Activated CD4-positive, CD25-positive, alpha-beta regulatory T cell treated with anti-CD3 and anti-CD28 coated beads, Interleukin-2, amount 50 U/mL, for 24 hours (primary cell): ENCODE measurements at regions not wholly inside any gene's neighbourhood (a gene's known extent, or its start where the extent isn't known, plus 50 kb on each side); places are given as distances from the start of the nearest gene placed in this dataset.
"Not testable (repeated sequence)": the region's sequence is repeated elsewhere in the genome, so short reads cannot be mapped to it uniquely, and the experiment has no call there.

Source experiments
- ATAC-seq, 2 donors: fragments of 150-1000 bp; cut with Tn5 transposase; one replicate each; pipeline ENCODE4 v1.10.0; 2021; ENCODE audit warnings: mild to moderate bottlenecking in 1 of 2, moderate library complexity in 1 of 2

DNA sequence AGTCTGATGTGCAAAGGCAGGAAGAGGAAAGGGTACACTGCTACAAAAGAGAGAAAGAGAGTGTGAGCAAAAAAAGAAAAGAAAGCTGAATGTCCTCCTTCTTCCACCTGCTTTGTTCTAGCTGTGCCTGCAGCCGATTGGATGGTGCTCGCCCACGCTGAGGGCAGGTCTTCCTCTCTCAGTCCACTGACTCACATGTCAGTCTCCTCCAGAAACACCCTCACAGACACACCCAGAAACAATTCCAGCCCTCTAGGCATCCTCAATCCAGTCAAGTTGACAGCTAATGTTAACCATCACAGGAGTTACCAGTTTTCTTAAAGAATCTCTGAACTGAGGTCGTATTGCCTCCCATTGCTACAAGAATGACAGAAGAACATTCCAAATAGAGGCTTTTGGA, 411.9 kb upstream of the SASH1 start:
- no peak for ATAC-seq

DNA sequence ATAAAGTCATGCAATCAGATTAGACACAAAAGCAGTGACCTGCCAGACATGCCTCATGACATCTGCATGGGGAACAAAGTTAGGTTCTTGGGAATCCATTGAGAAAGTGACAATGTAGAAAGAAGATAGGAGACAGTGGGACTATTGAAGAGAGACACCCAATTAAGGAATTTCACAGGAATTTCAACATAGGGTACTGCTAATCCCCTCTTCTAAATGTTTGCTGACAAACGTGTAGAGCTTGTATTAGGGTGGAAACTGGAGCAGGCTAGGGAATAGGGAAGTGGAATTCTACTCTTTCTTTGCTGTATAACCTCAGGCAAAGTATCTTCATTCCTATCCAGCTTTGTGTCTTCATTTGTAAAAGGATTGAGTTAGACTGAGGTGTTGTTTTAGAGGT, 409.4 kb upstream of the SASH1 start:
- no peak for ATAC-seq

DNA sequence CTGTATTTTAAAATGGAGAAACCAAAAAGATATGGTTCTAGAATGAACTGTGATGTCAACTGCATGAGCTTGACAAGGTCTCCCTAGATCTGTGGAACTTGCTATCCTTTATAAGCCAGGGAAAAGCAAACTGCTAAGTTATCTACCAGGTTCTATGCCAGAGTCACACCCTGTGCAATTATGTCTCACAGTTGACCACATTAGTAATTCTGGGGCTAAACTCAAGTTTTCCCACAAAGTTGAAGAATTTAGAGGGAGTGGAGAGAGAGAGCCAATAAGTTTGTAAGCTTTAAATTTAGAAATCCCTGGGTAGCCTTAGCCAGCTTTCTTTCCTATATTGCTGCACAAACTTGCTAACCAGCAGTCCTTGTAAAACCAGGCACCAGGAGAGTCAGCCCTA, 407.0 kb upstream of the SASH1 start:
- ATAC-seq = no peak

DNA sequence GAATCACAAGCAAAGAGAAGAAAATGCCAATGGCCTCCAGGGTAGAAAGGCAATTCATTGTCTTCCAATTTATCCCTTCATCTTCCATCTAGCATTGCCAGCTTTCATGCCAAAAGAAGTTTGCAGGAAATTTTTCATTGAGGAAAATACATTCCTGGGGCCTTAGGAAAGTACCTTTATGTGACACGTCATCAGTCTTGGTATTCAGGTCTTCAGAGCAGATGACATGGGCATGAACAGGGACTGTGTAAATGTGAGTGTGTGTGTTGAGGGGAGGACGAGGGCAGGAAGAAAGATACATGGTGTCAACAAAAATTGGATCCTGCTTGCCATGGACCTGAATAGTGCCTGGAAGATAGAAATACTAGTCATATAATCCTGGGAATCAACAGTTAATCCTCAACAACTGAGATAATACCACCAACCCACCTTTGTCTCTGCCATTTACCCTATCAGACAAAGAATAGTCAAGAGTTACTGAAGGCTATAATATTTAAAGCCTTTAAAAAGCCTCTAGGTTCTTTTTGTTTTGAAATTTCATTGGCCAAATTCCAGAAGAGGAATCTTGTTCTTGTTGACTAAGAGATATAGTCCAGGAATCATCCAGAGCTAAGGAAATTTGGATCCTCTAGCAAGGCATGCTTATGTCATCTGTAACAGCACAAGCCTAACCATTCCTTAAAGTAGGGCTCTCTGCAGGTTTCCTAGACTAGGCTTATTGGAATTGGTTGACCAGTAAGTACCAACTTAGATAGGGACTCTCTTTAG, 405.8 kb upstream of the SASH1 start:
- no peak for ATAC-seq

DNA sequence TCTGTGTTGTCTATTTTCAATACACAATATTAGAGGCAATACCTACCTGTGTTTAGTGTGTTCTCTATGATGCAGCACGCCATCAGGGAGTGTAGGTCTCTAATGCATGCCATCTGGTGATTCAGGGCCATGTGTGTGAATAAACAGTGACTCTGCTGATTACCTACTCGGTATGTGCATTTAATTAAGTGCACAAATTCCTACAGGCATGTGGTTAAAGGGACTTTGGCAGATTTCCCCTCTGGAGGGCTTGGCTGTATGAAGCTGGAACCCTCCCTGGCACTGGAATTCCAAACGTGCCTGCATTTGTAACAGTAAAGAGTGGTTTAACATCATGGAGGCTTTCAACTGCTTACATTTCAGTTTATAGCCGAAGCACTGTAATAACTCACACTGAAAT, 401.5 kb upstream of the SASH1 start:
- ATAC-seq = no peak

DNA sequence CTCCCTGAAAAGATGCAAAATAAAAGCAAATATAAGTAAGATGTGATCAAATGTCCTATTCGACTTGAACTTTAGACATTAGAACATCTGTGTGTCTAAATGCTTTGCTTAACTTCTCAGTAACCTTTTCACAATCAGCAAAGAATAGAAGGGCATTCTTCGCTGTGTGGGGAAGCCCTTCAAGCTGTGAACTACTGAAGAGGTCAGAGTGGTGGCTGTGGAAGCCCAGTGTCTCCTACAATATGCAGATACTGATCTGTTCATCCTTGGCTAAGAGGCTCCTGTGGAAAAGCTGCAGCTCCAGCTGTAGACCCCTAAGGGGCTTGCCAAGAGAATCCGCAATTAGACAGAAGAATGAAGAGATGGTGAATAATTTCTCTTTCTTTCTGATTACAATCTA, 400.3 kb upstream of the SASH1 start:
- no peak for ATAC-seq

DNA sequence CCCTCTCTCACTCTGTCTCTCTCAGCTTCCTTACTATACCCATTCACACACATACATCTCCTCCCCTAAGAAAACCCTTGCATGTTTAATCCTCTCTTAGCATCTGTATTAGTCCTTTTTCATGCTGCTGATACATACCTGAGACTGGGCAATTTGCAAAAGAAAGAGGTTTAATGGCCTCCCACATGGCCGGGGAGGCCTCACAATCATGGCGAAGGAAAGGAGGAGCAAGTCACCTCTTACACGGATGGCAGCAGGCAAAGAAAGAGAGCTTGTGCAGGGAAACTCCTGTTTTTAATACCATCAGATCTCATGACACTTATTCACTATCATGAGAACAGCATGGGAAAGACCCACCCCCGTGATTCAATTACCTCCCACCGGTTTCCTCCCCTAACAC, 398.5 kb upstream of the SASH1 start:
- no peak for ATAC-seq

DNA sequence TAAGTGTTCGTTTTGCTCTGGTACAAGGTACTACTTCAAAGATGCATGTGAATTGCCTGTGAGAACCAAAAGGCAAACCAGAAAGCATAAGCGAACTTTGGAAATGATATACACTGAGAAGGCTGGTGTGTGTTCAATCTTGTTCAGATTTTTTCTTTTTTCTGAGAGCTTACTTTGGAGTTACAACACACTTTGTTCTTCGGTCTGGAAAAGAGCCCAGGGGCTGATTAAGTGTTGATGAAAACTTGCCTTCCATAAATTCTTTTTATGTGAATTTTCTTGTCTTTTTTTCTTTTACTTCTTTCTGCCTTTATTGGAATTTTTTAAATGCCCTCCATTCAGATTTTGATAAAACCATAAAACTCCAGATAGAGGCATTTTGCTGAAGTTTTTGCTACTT, 395.1 kb upstream of the SASH1 start:
- no peak for ATAC-seq

DNA sequence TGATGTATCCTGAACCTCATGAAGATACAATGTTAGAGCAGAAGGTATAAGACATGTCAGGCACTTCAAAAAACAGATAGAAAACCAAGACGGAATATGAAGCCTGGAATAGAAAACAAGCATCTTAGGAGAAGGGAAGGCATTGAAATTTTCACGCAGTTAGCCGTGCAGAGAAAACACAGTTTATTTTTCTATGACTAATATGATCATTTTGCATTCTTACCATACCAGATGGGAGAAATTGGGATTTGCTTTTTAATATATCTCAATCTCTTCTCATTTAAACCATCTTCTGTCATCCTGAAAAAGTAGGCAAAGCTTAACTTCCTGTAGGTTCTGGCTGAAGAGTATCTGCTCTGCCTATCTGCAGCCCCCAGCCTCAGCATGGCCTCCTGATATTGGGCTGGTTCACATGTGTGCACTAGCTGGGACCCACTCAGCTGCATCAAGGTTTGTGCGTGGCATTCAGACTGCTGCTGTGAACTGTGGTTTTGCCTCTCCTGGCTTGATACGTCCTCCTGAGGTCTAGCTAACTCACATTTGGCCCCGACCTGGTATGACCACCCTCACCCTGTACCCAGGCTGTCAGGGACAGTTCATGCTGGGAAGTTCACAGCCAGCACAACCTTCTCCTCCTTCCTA, 392.5 kb upstream of the SASH1 start:
- ATAC-seq = no peak

DNA sequence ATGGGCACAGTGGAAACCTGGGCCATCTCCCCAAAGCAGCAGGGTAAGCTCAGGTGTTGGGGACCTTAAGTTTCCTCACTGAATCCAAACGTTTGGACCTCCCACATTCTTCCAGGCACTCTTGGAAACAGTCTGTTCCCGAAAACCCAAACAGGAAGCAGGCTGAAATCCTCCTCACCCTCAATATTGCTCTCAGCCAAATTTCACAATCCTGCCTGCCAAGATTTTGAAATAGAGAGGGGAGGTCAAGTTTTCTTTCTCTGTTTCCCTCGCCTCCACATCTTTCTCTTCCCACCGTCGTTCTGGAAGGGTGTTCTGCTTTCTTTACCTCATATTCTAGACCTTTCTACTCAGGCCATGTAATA, 392.0 kb upstream of the SASH1 start:
- ATAC-seq = no peak

DNA sequence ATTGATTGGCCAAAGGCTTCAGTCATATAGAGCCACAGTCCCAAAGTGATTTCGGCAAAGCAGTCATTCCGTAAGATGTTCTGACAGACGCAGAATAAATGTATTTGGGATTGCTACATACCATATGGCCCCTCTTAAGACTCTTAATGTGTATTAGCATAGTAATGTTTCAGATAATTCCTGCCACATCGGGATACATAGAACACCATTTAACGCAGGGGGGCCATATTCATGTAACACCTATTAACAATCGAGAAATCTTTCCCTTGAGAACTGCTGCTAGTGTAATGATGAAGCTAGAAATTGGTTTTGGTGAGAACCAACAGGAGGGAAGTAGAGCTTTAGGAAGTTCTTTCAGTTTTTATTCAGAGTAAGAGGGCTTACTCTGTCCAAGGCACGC, 390.9 kb upstream of the SASH1 start:
- ATAC-seq = no peak

DNA sequence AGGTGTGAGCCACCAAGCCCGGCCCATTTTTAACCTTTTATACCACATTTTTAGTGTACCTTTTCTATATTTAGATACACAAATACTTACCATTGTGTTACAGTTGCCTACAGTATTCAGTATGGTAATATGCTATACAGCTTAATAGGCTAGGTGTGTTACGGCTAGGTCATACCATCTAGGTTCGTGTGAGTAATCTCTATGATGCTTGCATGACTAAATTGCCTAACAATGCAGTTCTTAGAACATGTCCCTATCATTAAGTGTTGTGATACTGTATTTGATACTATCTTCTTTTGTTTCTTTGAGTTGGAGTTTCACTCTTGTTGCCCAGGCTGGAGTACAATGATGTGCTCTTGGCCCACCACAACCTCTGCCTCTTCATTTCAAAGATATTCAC, 387.7 kb upstream of the SASH1 start:
- ATAC-seq = no peak

DNA sequence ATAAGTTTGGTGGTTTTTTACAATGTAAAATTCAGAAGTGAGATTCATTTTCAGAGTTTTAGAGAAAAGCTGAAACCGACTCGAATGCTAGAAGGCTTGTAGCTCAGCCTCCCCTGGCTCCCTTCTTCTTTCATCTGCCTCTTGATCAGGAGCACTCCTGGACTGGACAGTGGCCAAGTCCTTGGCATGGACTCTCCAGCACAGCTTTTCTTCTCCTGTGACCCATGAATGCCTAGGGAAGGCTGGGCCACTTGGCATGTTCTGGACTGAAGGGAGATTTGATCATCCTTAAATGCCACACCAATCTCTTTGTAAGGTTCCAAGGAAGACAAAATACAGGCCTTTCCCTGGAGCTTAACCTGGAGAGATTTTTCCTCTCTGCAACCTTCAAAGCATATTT, 384.0 kb upstream of the SASH1 start:
- no peak for ATAC-seq

DNA sequence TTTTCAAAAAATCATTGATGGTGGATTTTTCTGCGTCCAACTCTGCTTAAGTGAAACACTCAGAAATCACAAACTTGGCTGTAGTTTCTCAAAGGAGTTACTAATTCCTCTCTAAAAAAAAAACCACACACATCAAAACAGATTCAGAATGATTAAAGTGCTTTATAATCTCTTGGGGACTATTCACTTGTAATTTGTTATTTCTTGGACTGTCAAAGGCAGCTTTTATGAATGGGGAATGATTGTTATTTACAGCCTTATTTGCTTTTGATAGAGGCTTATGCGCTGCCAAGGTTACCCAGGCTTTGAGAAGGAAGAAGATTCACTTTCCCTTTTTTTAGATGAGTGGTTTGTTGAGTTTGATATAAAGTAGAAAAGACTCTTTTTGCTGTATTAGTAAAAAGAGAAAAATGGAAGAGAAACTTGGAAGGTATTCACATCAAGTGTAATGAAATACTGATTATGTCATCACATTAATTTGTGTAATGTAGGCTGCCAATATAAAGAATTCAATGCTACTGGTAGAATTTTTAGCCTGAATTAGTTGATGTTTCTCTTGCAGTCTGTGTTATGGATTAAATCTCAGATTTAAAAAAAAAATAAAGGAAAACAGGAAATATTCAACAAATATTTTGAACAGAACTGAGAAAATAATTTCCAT, 381.0 kb upstream of the SASH1 start:
- ATAC-seq = no peak

DNA sequence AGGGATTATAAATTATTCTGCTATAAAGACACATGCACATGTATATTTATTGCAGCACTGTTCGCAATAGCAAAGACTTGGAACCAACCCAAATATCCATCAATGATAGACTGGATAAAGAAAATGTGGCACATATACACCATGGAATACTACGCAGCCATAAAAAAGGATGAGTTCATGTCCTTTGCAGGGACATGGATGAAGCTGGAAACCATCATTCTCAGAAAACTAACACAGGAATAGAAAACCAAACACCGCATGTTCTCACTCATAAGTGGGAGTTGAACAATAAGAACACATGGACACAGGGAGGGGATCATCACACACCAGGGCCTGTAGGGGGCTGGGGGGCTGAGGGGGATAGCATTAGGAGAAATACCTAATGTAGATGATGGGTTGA, 377.2 kb upstream of the SASH1 start:
- ATAC-seq = not testable (repeated sequence)

DNA sequence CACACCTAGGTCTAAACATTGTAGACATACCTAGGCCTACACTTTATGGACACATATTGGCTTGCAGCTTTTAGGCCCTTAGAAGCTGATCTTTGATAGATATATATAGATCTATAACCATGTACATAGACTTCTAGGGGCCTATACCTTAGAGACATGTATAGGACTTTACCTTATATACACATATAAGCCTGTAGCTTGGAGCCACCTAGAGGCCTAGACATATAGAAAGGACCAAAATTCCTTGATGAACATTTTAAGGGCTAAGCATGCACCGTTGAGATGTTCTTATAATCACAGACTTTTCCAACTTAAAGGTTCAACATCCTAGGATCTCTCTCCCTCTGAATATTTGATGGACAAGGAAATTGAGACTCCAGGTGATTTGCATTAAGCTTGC, 371.7 kb upstream of the SASH1 start:
- ATAC-seq = no peak

DNA sequence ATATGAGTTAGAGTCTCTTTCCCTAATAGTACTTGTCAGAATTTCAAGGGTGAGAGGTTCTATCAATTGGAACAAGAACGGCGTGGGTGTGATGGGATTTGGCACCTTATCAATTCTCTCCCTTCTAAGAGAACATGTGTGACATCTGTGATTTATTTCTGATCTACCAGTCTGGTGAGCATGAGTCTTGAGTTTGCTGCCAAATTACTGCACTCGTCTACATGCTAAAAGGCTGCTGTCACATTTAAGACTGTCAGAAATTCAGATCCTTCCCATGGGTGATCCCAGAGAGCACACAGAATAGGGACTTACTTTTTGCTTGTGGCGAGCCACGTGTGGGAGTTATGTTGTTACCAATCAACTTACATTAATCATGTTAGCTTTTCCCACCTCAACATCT, 370.2 kb upstream of the SASH1 start:
- ATAC-seq = no peak

DNA sequence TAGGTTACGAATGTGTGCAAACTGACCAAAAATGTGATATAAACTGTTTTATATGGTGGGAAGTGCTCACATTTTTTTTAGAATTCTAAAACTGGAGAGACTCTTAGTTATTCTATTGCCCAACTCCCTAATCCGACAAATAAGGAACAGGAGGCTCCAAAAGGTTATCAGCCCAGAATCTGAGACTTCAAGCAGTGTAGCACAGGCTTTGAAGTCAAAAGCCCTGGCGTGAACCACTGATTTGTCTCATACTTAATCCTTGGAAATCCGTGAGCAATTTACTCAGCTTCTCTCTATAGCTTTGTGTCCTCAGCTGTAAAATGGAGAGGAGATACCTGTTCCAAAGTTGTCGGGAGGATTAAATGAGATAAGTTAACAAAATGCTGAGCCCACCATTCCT, 368.8 kb upstream of the SASH1 start:
- ATAC-seq = no peak

DNA sequence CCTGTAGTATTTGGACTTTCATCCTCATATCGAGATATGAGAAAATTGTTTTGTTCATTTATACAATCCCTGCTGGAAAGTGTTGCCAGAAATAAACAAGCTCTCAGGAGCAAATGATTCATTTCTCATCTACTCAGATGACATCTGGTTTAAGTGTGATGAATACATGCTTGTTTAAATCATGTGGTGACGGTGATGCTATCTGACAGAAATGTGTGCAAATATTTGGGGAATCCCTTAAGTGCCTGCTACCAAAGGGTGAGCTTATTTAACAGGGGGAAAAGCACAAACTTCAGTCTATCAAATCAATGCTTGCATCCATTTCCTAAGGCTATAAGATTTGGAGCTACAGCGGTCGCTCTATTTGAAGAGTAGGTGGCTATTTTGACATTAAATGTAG, 368.3 kb upstream of the SASH1 start:
- ATAC-seq = no peak

DNA sequence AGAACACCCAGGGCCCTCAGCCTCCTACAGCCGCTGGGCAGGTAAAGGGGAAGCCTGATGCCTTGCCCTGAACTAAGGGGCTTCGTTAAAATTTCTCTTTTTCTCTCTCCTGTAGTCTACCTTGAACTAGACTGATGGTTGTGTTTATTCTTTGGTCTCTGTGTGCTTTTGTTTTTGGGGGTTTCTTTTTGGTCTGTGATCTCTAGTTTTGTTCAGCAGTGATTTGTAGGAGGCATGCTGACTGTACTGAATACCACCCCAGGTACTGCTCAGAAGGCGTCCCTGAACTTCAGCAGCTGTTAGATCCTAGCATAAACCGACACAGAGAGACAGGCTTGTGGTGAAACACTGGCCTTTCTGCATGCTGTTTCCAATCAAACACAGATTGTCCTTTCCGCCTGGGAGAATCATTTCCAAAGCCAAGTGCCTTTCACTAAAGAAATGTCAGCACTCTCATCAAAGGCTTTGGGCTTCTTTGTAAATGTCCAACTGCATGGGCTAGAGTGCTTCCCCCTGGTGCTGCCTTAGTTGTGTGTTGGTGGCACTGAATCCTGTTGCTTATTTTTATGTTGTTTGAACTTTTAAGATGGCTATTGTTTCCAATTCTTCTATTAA, 364.7 kb upstream of the SASH1 start:
- no peak for ATAC-seq

DNA sequence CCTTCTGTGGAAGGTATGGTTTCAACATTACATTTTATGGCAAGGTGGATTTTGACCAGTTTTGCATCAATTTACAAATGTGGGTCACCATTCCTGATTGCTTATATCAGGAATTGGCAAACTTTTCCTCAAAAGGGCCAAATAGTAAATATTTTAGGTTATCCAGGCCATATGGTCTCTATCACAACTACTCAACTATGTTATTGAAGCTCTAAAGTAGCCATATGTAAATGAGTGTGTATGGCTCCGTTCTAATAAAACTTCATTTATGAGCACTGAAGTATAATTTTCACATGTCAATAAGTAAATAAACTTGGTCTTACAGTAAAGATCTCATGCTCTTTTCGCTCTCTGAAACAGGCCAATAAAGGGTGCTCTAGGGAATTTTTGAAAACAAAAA, 362.7 kb upstream of the SASH1 start:
- no peak for ATAC-seq

DNA sequence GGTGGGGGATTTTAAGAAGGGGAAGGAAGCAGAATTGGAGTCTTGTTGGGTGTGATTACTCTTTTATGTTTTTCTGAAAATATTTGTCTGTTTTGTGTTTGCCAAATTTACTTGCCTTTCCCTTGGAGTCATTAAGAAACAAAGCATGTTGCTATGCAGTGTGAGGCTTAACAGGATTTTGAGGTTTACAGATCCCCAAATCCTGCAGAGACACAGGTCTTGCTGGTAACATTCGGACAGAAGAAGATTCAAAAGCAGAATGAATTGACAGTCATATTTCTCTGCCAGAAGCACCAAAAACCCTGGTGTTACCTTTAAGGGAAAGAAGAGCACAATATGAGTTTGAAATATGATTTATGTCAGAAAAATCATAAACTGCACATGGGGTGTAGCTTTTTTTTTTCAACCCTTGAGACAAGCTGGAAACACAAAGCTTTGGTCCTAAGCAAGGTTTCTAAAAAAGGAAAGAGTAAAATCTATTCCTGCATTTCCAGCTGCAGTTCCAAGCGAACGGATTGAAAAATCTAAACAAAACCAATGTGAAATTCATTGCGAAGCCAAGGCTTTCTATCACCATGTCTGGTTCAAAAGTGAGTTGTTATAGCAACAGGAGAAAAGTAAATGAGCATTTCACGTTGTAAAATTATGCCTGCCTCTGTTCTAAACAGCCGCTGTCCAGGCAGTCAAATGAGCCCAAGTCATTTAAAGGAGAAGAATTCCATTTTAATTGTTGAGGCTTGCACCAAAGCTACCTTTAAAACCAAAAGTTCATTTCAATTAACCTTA, 358.9 kb upstream of the SASH1 start:
- ATAC-seq = no peak

DNA sequence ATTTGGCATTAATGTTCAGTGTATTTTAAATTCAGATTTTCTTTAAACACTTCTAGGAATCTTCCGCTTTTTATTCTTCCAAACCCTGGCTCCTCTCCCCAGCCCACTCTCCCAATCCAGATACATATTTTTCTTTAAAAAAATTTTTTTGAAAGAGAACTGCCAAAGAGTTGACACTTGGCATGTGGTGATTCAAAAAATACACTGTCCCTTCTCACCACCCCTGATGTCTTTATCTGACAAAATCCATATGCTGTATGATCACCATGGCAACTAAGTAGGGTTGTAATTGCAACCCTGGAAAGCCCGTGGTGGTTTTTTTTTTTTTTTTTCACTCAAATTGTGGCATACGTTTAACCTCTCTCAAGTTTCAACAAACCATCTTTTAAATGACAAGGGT, 355.8 kb upstream of the SASH1 start:
- ATAC-seq = no peak
